ENCODE measurements at regions not wholly inside any gene's neighbourhood (a gene's known extent, or its start where the extent isn't known, plus 50 kb on each side); places are given as distances from the start of the nearest gene placed in this dataset.

DNA sequence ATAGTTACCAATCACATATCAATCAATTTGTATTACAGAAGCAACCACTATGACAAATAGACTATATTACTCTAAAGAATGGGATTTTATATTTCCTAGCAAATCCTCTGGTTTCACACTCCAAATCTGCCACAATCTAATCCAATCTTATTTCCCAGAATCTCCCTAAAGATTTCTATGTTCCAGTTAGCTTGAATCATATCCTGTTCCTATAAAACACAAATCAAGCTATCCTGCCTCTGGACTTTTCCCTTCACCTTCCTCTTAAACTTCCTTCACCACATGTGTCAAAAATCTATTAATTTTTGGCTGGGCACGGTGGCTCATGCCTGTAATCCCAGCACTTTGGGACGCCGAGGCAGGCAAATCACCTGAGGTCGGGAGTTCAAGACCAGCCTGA lies 50.0 kb downstream of the PIK3C2A start:
- H3K9me3 Mint-ChIP-seq, result no peaks in the 10 kb centered on the region
- peaks cover 11% of the 10 kb centered on the region for H3K36me3 Mint-ChIP-seq
- no peak for DNase-seq (ENCODE audit: low spot score in 2 of 2, unreplicated experiment in 2 of 2)
- no peak for TF ChIP-seq CTCF (IDR thresholded peaks at IDR 0.05; ENCODE audit: unreplicated experiment)
- H3K4me1 Mint-ChIP-seq, result peaks cover 6% of the 10 kb centered on the region
- H3K4me3 Mint-ChIP-seq, result no peak overlapping the region
- no peak overlapping the region for H3K27ac Mint-ChIP-seq
- H3K27me3 Mint-ChIP-seq (ENCODE audit: low read depth), result no peaks in the 10 kb centered on the region

- Mint-ChIP-seq H3K9me3 (no peaks in the 10 kb centered on the region), H3K36me3 (peaks cover 11% of the 10 kb centered on the region), H3K27ac (no peak overlapping the region), H3K4me1 (peaks cover 2% of the 10 kb centered on the region), H3K4me3 (no peak overlapping the region), H3K27me3 (ENCODE audit: low read depth) (no peaks in the 10 kb centered on the region)
- DNase-seq (ENCODE audit: low spot score in 2 of 2, unreplicated experiment in 2 of 2), result no peak
- TF ChIP-seq CTCF (IDR thresholded peaks at IDR 0.05; ENCODE audit: unreplicated experiment), result no peak
Observed at GRCh38 chr11:17156283-17156682, 51.5 kb downstream of the PIK3C2A start.

DNA sequence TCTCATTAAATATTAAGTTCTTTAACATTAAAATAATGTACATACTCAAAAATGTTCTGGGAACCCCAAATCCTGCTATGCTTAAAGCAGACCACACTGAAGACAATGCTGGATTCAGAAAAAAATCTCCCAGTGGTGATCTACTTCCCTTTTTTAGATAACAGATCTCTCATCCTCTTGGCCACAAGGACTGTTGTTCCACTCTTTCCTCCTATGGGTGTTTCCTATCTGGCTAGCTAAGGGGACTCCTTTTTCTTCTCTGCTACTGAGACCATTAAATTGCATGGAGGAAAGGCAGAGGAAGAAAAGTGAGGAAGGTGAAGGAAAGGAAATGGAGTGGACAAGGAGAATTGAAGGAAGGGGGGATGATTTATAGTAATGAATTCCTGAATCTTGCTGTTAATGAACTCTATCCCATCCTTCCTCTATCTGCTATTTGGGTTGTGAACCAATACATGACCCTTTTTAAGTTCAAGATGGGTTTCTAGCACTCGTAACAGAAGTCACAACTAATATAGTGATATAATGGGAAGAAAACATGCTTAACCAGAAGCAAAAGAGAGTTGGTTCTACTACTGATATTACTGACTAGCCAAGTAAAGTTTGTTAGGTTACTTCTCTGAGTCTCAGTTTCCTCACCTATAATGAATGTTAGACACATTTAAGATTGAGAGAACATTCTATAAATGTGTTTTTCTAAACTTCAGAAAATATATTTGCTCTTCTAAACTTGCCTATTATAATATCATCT lies 53.2 kb downstream of the PIK3C2A start:
- Mint-ChIP-seq H3K36me3 (peaks cover 8% of the 10 kb centered on the region), H3K4me3 (no peak overlapping the region), H3K27me3 (ENCODE audit: low read depth) (no peaks in the 10 kb centered on the region), H3K27ac (peak overlapping the region; percentile 52), H3K9me3 (no peaks in the 10 kb centered on the region), H3K4me1 (peaks cover 2% of the 10 kb centered on the region)
- no peak for DNase-seq (ENCODE audit: low spot score in 2 of 2, unreplicated experiment in 2 of 2)
- TF ChIP-seq CTCF (IDR thresholded peaks at IDR 0.05; ENCODE audit: unreplicated experiment), result no peak

DNA sequence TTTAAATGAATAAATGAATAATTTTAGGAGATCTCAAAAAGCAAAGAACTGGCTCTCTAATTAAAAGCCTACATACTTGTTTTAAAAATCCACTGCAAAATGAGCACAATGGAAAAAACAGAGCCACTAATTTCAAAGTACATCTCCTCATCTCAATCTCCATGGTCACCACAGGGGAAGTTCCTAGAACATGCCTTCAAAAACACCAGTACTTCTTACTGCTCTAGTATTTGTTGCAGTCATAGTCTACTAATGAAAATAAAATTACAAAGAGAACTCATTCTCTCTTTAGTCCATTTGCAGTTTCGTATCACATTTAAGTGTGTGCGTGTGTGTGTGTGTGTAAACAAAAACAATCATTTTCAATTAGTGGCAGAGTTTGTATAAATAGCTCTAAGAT lies 54.0 kb downstream of the PIK3C2A start:
- no peaks in the 10 kb centered on the region for H3K9me3 Mint-ChIP-seq
- no peak for TF ChIP-seq CTCF (IDR thresholded peaks at IDR 0.05; ENCODE audit: unreplicated experiment)
- no peak overlapping the region for H3K4me3 Mint-ChIP-seq
- H3K4me1 Mint-ChIP-seq, result peaks cover 2% of the 10 kb centered on the region
- no peaks in the 10 kb centered on the region for H3K27me3 Mint-ChIP-seq (ENCODE audit: low read depth)
- DNase-seq (ENCODE audit: low spot score in 2 of 2, unreplicated experiment in 2 of 2), result no peak
- peaks cover 8% of the 10 kb centered on the region for H3K36me3 Mint-ChIP-seq
- no peak overlapping the region for H3K27ac Mint-ChIP-seq

DNA sequence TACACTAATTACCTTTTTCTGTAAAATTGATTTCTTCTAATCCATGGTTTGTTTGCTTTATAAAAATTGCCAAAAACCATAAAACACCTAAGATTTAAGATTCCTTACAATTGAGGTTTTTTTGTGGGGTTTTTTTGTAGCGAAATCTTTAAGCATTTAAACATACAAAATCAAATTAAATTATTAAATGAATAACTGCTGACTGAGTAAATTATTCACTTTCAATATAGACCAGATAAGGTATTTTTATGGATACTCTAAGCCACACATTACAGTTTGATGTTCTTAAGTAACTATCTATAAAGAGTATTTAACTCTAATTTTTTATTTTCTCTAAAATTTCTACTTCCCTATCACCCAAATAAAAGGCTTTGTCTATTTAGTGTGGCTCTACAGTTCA lies 55.5 kb downstream of the PIK3C2A start:
- Mint-ChIP-seq H3K27me3 (ENCODE audit: low read depth) (no peaks in the 10 kb centered on the region), H3K4me1 (peaks cover 2% of the 10 kb centered on the region), H3K9me3 (no peaks in the 10 kb centered on the region), H3K4me3 (no peak overlapping the region), H3K36me3 (peaks cover 12% of the 10 kb centered on the region), H3K27ac (no peak overlapping the region)
- TF ChIP-seq CTCF (IDR thresholded peaks at IDR 0.05; ENCODE audit: unreplicated experiment), result no peak
- DNase-seq (ENCODE audit: low spot score in 2 of 2, unreplicated experiment in 2 of 2), result no peak

Measured in mesothelial cell of epicardium (in vitro differentiated cells).